NCI-H1105 treated with DMSO at 0.1 percent for 48 hours (cell line): ENCODE measurements at regions not wholly inside any gene's neighbourhood (a gene's known extent, or its start where the extent isn't known, plus 50 kb on each side); places are given as distances from the start of the nearest gene placed in this dataset.
"Not testable (repeated sequence)": the region's sequence is repeated elsewhere in the genome, so short reads cannot be mapped to it uniquely, and the experiment has no call there.

Experiments
- DNase-seq: peaks from one replicate; lab custom pipeline; 2025; lab: John Stamatoyannopoulos, UW

DNA sequence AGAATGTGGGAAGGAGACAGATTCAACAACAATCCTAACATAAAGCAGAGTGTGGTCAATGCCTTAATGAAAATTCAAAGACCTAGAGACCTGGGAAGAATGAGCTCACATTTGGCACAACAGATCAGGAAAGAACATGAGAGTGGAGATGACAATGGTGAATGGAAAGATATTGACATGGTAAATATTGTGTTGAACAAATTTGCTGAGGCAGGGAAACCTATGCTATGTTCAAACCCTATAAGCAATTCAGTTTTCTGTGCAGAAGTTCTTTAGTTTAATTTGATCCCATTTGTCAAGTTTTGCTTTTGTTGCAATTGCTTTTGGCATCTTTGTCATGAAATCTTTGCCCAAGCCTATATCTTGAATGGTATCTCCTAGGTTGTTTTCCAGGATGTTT is 199.4 kb upstream of the LRRTM4 start:
- DNase-seq, result no peak

DNA sequence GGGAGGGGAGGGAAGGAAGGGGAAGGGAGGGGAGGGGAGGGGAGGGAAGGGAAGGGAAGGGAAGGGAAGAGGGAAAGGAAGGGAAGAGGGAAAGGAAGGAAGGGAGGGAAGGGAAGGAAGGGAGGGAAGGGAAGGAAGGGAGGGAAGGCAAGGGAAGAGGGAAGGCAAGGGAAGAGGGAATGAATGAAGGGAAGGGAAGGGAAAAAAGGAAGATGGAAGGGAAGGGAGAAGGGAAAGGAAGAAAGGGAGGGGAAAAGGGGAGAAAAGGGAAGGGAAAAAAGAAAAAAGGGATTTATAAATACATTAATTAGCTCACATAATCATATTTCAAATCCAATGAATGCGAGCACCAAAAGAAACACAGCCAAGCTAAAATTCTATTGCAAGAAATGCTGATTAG is 202.9 kb upstream of the LRRTM4 start:
- no peak for DNase-seq

GRCh38 chr2:77734662-77735340 is 212.6 kb upstream of the LRRTM4 start:
- DNase-seq, result not testable (repeated sequence)

GRCh38 chr2:77737236-77737635 is 215.1 kb upstream of the LRRTM4 start:
- DNase-seq, result no peak

- no peak for DNase-seq
Measured at GRCh38 chr2:77746780-77747179, 224.6 kb upstream of the LRRTM4 start.

- DNase-seq, result not testable (repeated sequence)
Measured at GRCh38 chr2:77753710-77754345, 231.7 kb upstream of the LRRTM4 start.

DNA sequence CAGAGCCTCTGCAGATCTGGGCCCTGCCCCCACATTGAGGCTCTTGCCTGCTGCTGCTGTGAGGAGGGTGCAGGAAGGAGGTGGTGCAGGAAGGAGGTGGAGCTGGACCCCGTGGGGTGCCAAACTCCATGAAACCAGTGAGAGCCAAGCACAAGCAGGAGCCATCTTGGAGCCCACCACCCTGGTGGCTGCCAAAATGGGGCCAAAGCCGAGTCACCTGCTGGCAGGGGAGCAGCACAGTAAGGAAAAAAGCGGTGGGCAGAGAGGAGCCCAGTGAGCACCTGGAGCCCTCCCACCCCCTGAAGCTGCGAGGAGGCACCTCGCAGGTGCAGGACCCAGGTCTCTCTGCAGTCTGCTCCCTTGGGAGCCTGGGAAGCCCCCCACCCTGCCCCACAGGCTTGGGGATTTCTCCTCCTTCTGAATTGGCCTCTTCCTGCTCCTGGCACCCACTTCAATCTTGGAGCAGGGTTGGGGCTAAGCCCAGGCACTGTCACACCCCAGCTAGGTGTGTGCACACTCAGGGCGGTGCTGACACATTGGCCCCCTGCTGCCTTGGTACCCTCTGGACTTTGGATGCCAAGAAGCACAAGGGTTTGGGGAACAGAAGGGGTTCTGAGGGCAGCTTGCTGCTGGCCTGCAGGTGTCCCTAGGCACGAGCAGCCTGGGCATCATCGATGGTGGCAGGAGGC is 245.4 kb upstream of the LRRTM4 start:
- no peak for DNase-seq

- DNase-seq, result no peak
Measured at GRCh38 chr2:77768508-77768907, 246.3 kb upstream of the LRRTM4 start.

DNA sequence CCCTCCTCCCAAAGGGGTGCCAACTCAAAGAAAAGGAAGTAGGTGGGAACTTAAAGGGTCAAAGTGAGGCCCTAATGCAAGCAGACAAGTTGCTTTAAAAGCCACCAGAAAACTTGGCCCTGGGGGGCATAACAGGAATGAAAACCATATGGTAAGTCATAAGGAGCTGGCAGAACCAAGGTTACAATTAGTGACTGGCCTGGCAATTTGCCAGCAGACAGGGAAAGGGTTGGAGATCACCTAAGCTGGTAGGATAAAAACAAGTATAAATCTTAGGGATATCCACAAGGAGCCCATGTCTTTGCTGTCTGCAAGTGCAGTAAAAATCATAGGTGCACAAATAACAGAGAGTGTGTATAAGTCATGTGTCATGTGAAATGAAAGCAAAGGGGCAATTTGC is 256.7 kb upstream of the LRRTM4 start:
- DNase-seq, result no peak

GRCh38 chr2:77793500-77793899 is 271.3 kb upstream of the LRRTM4 start:
- not testable (repeated sequence) for DNase-seq

- no peak for DNase-seq
Measured at GRCh38 chr2:77796397-77796796, 274.2 kb upstream of the LRRTM4 start.

- no peak for DNase-seq
Measured at GRCh38 chr2:77797088-77797487, 274.9 kb upstream of the LRRTM4 start.

DNA sequence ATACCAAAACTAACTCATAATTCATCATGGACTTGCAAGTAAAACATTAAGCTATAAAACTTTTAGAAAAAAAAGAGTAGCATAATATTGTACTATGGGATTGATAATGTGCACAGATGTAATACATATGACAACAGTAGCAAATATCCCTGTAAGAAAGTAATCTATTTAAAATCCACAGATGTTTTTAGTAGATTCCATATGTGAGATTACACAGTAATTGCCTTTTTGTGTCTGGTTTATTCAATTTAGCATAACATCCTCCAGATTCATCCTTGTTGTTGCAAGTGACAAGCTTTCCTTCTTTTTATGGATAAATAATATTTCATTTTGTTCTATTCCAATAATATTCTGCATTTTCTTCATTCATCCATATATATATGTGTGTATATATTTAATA is 278.2 kb upstream of the LRRTM4 start:
- no peak for DNase-seq

- no peak for DNase-seq
Measured at GRCh38 chr2:77807531-77808215, 285.5 kb upstream of the LRRTM4 start.

- no peak for DNase-seq
Measured at GRCh38 chr2:77808599-77808998, 286.4 kb upstream of the LRRTM4 start.

DNA sequence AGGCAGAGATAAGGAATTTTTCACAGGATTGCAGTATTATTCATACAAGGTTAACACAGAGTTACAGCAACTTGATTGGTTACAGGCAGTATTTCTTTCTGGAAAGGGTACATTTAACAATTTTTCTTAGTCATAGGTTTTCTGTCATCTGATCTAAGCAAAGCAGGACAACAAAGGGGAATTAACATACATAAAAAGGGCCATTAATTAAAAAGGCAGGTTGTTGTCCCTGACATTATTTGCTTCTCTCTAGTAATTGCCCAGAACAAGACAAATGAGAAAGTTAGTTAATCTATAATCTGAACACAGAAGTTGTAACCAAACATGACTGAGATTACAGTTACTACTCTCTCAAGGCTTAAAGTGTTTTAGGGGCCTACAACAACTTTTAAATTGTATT is 291.4 kb upstream of the LRRTM4 start:
- no peak for DNase-seq

DNA sequence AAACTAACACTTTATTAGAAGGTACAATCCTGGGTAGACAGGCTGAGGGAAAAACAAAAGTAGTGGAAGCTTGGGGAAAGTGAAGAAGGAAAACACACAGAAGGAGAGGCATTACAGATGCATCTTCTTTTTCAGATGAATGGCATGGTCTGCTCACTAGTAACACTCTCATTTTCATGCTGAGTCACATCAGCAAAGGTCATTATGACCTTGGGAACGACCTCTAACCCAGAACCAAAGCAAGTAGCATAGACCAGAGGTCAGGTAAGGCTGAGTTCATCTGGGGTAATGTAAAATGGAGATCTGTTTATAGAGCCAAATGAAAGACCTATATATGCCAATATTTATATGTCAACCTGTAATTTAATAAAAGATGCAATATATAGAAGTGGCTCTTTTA is 294.4 kb upstream of the LRRTM4 start:
- no peak for DNase-seq

DNA sequence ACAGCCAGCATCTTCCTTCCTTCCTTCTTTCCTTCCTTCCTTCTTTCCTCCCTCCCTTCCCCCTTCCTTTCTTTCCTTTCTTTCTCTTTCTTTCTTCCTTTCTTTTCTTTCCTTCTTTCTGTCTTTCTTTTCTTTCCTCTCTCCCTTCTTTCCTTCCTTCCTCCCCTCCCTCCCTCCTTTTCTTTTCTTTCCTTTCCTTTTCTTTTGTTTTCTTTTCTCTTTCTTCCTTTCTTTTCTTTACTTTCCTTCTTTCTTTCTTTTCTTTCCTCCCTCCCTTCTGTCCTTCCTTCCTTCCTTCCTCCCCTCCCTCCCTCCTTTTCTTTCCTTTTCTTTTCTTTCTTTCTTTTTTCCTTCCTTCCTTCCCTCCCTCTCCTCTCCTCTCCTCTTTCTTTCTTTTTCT is 296.0 kb upstream of the LRRTM4 start:
- DNase-seq, result no peak

DNA sequence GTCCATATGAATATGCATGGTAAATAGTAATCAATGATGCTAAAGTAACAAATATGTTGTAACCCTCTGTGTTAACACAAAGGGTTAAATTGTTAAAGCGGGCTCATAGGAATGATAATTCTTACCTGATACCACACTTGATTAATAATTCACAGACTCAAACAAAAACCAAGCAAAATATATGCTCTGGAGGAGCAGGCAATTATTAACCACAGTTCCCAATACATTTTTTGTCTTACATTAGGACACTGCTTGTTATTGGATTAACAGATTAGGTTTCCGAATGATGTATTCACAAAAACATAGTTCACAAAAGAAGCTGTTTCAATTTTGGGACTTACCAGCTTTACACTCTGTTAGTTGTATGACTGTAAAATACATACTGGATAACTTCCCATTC is 300.9 kb upstream of the LRRTM4 start:
- DNase-seq, result no peak

- DNase-seq, result no peak
Measured at GRCh38 chr2:77831060-77831459, 308.9 kb upstream of the LRRTM4 start.

- no peak for DNase-seq
Measured at GRCh38 chr2:77831471-77831870, 309.3 kb upstream of the LRRTM4 start.

- DNase-seq, result no peak
Measured at GRCh38 chr2:77831898-77832297, 309.7 kb upstream of the LRRTM4 start.
